ENCODE measurements at regions not wholly inside any gene's neighbourhood (a gene's known extent, or its start where the extent isn't known, plus 50 kb on each side); places are given as distances from the start of the nearest gene placed in this dataset.
"Not testable (repeated sequence)": the region's sequence is repeated elsewhere in the genome, so short reads cannot be mapped to it uniquely, and the experiment has no call there.

GRCh38 chr1:121517586-121518230, 332.9 kb downstream of the SRGAP2C start:
- in situ Hi-C loops (cut with HindIII; ENCODE audit: low sequenced_read_pairs) = no loop called here

DNA sequence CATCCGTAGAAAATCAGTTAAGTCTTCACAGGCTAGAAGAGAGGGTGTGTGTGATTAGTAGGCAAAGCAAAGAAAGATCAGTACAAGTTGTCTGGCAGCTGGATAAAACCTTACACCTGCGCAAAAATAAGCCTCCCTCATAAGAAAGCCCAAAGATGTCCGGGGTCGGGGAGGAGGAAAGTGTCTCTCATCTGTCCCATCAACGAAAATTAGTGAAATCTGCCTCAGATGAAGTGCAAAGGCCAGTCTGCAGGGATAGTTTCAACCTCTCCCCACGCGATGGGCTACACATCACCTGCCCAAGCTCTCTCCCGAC, 333.9 kb downstream of the SRGAP2C start:
- no peak for DNase-seq (ENCODE audit: low spot score)
- in situ Hi-C loops (cut with HindIII; ENCODE audit: low sequenced_read_pairs) = no loop called here

More at GRCh38 chr1:121517586-121518230, 332.9 kb downstream of the SRGAP2C start:
- no peak for DNase-seq (ENCODE audit: low spot score)

- peak; percentile 96 for DNase-seq (ENCODE audit: low spot score)
- in situ Hi-C loops (cut with HindIII; ENCODE audit: low sequenced_read_pairs) = no loop called here
Measured at GRCh38 chr1:121519042-121519755, 334.4 kb downstream of the SRGAP2C start.

GRCh38 chr1:121519756-121520286, 335.0 kb downstream of the SRGAP2C start:
- DNase-seq (ENCODE audit: low spot score); in situ Hi-C loops (cut with HindIII; ENCODE audit: low sequenced_read_pairs): not testable (repeated sequence)

GRCh38 chr1:121522061-121522759, 337.4 kb downstream of the SRGAP2C start:
- in situ Hi-C loops (cut with HindIII; ENCODE audit: low sequenced_read_pairs) = no loop called here
- no peak for DNase-seq (ENCODE audit: low spot score)

DNA sequence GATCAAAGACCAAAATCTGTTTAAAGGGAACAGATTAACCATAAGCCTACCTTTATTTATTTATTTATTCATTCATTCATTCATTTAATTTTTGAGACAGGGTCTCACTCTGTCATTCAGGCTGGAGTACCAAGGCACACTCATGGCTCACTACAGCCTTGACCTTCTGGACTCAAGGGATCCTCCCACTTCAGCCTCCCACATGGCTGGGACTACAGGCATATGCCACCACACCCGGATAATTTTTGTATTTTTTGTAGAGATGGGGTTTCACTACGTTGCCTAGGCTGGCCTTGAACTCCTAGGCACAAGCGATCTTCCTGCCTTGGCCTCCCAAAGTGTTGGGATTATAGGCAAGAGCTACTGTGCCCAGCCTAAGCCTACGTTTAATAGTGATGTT, 338.3 kb downstream of the SRGAP2C start:
- in situ Hi-C loops (cut with HindIII; ENCODE audit: low sequenced_read_pairs); DNase-seq (ENCODE audit: low spot score): not testable (repeated sequence)

- no peak for DNase-seq (ENCODE audit: low spot score)
- in situ Hi-C loops (cut with HindIII; ENCODE audit: low sequenced_read_pairs) = no loop called here
Measured at GRCh38 chr1:121525355-121525754, 340.6 kb downstream of the SRGAP2C start.

- DNase-seq (ENCODE audit: low spot score); in situ Hi-C loops (cut with HindIII; ENCODE audit: low sequenced_read_pairs): not testable (repeated sequence)
Measured at GRCh38 chr1:121528958-121529357, 344.2 kb downstream of the SRGAP2C start.

DNA sequence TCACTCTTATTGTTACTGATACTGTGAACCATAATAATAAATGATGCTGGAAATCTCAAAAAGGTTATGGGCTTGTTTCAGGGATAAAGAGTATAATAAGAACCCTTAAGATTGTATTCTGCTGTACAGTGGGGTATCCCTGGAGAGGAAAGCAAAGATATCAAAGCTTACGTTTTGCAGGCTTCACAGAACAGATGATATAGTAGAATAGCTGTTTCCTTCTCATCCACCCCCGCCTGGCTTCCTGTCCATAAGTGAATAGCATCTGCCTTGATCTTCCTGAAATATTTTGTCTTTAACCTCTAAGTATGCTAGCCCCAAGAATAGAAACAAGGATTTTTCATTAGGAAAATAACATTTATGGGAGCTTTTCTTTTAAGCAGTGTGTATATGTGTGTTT, 345.3 kb downstream of the SRGAP2C start:
- in situ Hi-C loops (cut with HindIII; ENCODE audit: low sequenced_read_pairs); DNase-seq (ENCODE audit: low spot score): not testable (repeated sequence)

- DNase-seq (ENCODE audit: low spot score); in situ Hi-C loops (cut with HindIII; ENCODE audit: low sequenced_read_pairs): not testable (repeated sequence)
Measured at GRCh38 chr1:121531747-121532146, 347.0 kb downstream of the SRGAP2C start.

- not testable (repeated sequence) for DNase-seq (ENCODE audit: low spot score)
Measured at GRCh38 chr1:121538148-121538547, 353.4 kb downstream of the SRGAP2C start.

DNA sequence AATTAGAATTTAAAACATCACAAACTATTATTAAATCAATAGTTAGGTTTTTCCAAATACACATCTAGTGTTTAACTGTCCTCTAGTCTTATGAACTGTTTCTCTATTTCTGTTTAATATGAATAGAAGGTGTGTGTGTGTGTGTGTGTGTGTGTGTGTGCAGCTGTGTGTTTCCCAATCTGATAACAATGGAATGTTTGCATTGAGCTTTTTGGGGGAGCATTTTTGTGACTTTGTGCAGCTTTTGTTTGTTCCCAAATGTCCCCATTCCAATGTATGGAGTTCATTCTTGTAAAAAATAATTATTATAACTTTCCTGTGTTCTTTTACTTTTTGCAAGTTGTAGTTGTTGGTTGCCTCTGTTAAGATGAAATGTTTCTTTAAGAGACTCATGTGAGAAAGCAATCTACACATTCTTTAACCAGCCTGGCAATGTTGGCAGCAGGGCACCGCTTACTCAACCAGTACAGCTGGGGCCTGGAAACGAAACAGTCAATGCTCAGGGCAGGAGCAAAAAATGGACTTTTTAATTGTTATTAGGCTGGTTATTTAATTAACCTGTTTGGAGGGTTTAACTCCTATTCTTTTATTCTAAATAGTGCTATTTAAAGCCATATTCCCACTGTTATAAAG, 354.3 kb downstream of the SRGAP2C start:
- DNase-seq (ENCODE audit: low spot score) = no peak
- in situ Hi-C loops (cut with HindIII; ENCODE audit: low sequenced_read_pairs) = no loop called here

More at GRCh38 chr1:121538148-121538547, 353.4 kb downstream of the SRGAP2C start:
- in situ Hi-C loops (cut with HindIII; ENCODE audit: low sequenced_read_pairs) = not testable (repeated sequence)

GRCh38 chr1:121543988-121544387, 359.2 kb downstream of the SRGAP2C start:
- DNase-seq (ENCODE audit: low spot score); in situ Hi-C loops (cut with HindIII; ENCODE audit: low sequenced_read_pairs): not testable (repeated sequence)

GRCh38 chr1:121544500-121544899, 359.7 kb downstream of the SRGAP2C start:
- no peak for DNase-seq (ENCODE audit: low spot score)
- in situ Hi-C loops (cut with HindIII; ENCODE audit: low sequenced_read_pairs) = no loop called here

DNA sequence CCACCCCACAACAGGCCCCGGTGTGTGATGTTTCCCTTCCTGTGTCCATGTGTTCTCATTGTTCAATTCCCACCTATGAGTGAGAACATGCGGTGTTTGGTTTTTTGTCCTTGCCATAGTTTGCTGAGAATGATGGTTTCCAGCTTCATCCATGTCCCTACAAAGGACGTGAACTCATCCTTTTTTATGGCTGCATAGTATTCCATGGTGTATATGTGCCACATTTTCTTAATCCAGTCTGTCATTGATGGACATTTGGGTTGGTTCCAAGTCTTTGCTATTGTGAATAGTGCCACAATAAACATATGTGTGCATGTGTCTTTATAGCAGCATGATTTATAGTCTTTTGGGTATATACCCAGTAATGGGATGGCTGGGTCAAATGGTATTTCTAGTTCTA, 361.1 kb downstream of the SRGAP2C start:
- DNase-seq (ENCODE audit: low spot score); in situ Hi-C loops (cut with HindIII; ENCODE audit: low sequenced_read_pairs): not testable (repeated sequence)

GRCh38 chr1:121546830-121547591, 362.2 kb downstream of the SRGAP2C start:
- DNase-seq (ENCODE audit: low spot score) = no peak
- in situ Hi-C loops (cut with HindIII; ENCODE audit: low sequenced_read_pairs) = no loop called here

- DNase-seq (ENCODE audit: low spot score); in situ Hi-C loops (cut with HindIII; ENCODE audit: low sequenced_read_pairs): not testable (repeated sequence)
Measured at GRCh38 chr1:121547726-121548125, 363.0 kb downstream of the SRGAP2C start.

GRCh38 chr1:121550817-121551216, 366.0 kb downstream of the SRGAP2C start:
- in situ Hi-C loops (cut with HindIII; ENCODE audit: low sequenced_read_pairs) = not testable (repeated sequence)

GRCh38 chr1:121551491-121551890, 366.7 kb downstream of the SRGAP2C start:
- in situ Hi-C loops (cut with HindIII; ENCODE audit: low sequenced_read_pairs); DNase-seq (ENCODE audit: low spot score): not testable (repeated sequence)

More at GRCh38 chr1:121550817-121551216, 366.0 kb downstream of the SRGAP2C start:
- DNase-seq (ENCODE audit: low spot score) = not testable (repeated sequence)
